ENCODE measurements at regions not wholly inside any gene's neighbourhood (a gene's known extent, or its start where the extent isn't known, plus 50 kb on each side); places are given as distances from the start of the nearest gene placed in this dataset.

DNA sequence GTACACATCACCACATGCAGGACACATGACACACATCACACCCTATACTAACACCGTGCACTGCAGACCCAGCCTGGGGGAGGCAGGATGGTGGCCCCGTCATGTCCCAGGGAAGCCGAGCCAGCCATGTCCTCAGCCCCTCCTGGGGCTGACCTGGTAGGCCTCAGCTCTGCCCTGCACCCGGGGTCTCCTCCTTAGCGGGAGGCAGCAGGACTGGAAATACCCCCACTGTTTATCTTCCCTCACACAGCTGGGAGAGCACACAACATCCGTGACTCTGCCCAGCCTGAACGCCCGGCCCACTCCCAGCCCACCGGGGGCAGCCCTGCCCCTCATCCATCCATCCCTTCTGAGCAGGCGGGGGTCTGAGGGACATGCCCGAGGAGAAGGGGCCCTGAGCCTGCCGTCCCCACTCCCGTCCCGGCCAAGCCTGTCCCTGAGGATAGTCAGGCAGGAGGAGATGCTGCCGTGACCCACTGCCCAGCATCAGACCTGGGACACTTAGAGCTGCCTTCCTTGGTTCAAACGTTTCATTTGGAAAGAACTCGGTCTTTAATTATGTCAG, 945.0 kb downstream of the BRD1 start (continued):
- TF ChIP-seq, protein P1, sequence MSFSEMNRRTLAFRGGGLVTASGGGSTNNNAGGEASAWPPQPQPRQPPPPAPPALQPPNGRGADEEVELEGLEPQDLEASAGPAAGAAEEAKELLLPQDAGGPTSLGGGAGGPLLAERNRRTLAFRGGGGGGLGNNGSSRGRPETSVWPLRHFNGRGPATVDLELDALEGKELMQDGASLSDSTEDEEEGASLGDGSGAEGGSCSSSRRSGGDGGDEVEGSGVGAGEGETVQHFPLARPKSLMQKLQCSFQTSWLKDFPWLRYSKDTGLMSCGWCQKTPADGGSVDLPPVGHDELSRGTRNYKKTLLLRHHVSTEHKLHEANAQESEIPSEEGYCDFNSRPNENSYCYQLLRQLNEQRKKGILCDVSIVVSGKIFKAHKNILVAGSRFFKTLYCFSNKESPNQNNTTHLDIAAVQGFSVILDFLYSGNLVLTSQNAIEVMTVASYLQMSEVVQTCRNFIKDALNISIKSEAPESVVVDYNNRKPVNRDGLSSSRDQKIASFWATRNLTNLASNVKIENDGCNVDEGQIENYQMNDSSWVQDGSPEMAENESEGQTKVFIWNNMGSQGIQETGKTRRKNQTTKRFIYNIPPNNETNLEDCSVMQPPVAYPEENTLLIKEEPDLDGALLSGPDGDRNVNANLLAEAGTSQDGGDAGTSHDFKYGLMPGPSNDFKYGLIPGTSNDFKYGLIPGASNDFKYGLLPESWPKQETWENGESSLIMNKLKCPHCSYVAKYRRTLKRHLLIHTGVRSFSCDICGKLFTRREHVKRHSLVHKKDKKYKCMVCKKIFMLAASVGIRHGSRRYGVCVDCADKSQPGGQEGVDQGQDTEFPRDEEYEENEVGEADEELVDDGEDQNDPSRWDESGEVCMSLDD (tag by site-specific recombination; IDR thresholded peaks at IDR 0.05), result no peak
- no peak for TF ChIP-seq ZNF626 (tag by site-specific recombination; IDR thresholded peaks at IDR 0.05)
- TF ChIP-seq, protein P2, sequence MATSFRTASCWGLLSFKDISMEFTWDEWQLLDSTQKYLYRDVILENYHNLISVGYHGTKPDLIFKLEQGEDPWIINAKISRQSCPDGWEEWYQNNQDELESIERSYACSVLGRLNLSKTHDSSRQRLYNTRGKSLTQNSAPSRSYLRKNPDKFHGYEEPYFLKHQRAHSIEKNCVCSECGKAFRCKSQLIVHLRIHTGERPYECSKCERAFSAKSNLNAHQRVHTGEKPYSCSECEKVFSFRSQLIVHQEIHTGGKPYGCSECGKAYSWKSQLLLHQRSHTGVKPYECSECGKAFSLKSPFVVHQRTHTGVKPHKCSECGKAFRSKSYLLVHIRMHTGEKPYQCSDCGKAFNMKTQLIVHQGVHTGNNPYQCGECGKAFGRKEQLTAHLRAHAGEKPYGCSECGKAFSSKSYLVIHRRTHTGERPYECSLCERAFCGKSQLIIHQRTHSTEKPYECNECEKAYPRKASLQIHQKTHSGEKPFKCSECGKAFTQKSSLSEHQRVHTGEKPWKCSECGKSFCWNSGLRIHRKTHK (tag by site-specific recombination; IDR thresholded peaks at IDR 0.05), result no peak
- TF ChIP-seq, protein P3, sequence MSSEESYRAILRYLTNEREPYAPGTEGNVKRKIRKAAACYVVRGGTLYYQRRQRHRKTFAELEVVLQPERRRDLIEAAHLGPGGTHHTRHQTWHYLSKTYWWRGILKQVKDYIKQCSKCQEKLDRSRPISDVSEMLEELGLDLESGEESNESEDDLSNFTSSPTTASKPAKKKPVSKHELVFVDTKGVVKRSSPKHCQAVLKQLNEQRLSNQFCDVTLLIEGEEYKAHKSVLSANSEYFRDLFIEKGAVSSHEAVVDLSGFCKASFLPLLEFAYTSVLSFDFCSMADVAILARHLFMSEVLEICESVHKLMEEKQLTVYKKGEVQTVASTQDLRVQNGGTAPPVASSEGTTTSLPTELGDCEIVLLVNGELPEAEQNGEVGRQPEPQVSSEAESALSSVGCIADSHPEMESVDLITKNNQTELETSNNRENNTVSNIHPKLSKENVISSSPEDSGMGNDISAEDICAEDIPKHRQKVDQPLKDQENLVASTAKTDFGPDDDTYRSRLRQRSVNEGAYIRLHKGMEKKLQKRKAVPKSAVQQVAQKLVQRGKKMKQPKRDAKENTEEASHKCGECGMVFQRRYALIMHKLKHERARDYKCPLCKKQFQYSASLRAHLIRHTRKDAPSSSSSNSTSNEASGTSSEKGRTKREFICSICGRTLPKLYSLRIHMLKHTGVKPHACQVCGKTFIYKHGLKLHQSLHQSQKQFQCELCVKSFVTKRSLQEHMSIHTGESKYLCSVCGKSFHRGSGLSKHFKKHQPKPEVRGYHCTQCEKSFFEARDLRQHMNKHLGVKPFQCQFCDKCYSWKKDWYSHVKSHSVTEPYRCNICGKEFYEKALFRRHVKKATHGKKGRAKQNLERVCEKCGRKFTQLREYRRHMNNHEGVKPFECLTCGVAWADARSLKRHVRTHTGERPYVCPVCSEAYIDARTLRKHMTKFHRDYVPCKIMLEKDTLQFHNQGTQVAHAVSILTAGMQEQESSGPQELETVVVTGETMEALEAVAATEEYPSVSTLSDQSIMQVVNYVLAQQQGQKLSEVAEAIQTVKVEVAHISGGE (tag by site-specific recombination; conservative IDR thresholded peaks at IDR 0.05; ENCODE audit: low read depth), result no peak
- TF ChIP-seq ZFP69B (tag by site-specific recombination; IDR thresholded peaks at IDR 0.05), result no peak
- TF ChIP-seq ZNF558 (tag by site-specific recombination; IDR thresholded peaks at IDR 0.05), result no peak
- TF ChIP-seq ZNF600 (tag by site-specific recombination; IDR thresholded peaks at IDR 0.05), result no peak
- TF ChIP-seq KLF1 (tag by site-specific recombination; IDR thresholded peaks at IDR 0.05), result no peak
- no peak for TF ChIP-seq TCF7L2 (IDR thresholded peaks at IDR 0.05; ENCODE audit: borderline replicate concordance, low read depth, low read length)

DNA sequence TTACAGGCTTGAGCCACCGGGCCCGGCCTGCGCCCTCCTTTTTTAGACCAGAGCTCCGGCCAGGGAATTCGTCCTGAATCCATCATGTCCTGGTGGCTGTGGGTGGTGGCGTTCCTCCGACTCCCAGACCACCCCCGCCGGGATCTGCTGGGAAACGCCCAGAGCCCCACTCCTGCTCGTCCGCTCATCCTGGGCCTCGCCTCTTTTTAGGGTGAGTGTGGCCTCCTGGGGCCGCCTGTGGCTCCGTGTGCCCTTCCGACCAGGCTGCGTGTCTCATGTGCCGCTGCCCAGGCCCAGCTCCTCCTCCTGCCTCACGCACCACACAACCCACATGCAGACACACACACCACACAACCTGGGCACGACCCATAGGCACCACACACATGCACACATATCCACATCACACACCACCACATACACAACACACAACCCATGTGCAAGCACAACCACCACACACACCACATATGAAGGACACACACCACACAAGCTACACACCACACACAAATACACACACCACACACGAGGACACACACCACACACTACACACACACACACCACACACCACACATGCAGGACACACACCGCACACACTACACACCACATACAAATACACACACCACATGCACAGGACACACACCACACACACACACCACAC, 946.2 kb downstream of the BRD1 start:
- Histone ChIP-seq H3K4me1 (ENCODE audit: control insufficient read depth, insufficient read depth, low read length) (no peaks in the 10 kb centered on the region), H3K27ac (ENCODE audit: extremely low read depth, low read depth, low read length) (no peak overlapping the region), H3K36me3 (ENCODE audit: control insufficient read depth in 2 of 2, insufficient read depth in 1 of 2, low read length in 2 of 2) (no peaks in the 10 kb centered on the region), H3K9me3 (ENCODE audit: control insufficient read depth, insufficient read depth, low read depth, low read length) (no peaks in the 10 kb centered on the region), H3K4me3 (ENCODE audit: low read depth, low read length) (no peak overlapping the region)
- POLR2A ChIA-PET, result no interaction called here
- TF ChIP-seq ZNF132 (tag by site-specific recombination; IDR thresholded peaks at IDR 0.05; ENCODE audit: borderline replicate concordance) (no peak), ZNF571 (tag by site-specific recombination; IDR thresholded peaks at IDR 0.05) (peak; percentile 46; the same call in 1 of the 2 replicates), SP3 (tag by site-specific recombination; IDR thresholded peaks at IDR 0.05) (no peak)
- CTCF ChIA-PET, result no interaction called here

DNA sequence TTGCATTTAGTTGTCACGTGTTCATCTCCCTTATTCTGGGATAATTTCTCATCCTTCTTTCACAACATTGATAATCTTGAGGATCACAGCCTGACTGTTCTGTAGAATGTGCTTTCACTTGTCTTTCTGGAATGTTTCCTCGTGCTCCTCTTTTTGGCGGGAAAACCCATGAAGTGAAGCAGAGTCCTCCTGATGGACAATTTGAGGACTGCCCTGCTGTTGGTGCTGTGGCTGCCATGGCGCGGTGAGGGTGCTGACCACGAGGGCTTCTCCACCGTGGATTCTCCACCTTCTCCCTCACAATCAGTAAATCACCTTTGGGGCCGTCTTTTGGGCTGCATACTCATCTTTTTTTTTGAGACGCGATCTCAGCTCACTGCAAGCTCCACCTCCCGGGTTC, 946.9 kb downstream of the BRD1 start:
- POLR2A ChIA-PET, result no interaction called here
- H3K27ac ChIP-seq (ENCODE audit: extremely low read depth, low read depth, low read length), result no peak overlapping the region
- no peaks in the 10 kb centered on the region for H3K9me3 ChIP-seq (ENCODE audit: control insufficient read depth, insufficient read depth, low read depth, low read length)
- H3K36me3 ChIP-seq (ENCODE audit: control insufficient read depth in 2 of 2, insufficient read depth in 1 of 2, low read length in 2 of 2), result no peaks in the 10 kb centered on the region
- H3K4me3 ChIP-seq (ENCODE audit: low read depth, low read length), result no peak overlapping the region
- H3K4me1 ChIP-seq (ENCODE audit: control insufficient read depth, insufficient read depth, low read length), result no peaks in the 10 kb centered on the region
- CTCF ChIA-PET, result no interaction called here
- TF ChIP-seq ZFP69B (tag by site-specific recombination; IDR thresholded peaks at IDR 0.05), result no peak
- no peak for TF ChIP-seq ZNF157 (tag by site-specific recombination; IDR thresholded peaks at IDR 0.05)
- no peak for TF ChIP-seq YY1 (tag by site-specific recombination; IDR thresholded peaks at IDR 0.05)
- TF ChIP-seq ZNF341 (tag by site-specific recombination; IDR thresholded peaks at IDR 0.05; ENCODE audit: low read depth), result no peak
- TF ChIP-seq, protein P3 (tag by site-specific recombination; conservative IDR thresholded peaks at IDR 0.05; ENCODE audit: low read depth), result no peak
- no peak for TF ChIP-seq ZNF155 (tag by site-specific recombination; IDR thresholded peaks at IDR 0.05)
- TF ChIP-seq, protein P4, sequence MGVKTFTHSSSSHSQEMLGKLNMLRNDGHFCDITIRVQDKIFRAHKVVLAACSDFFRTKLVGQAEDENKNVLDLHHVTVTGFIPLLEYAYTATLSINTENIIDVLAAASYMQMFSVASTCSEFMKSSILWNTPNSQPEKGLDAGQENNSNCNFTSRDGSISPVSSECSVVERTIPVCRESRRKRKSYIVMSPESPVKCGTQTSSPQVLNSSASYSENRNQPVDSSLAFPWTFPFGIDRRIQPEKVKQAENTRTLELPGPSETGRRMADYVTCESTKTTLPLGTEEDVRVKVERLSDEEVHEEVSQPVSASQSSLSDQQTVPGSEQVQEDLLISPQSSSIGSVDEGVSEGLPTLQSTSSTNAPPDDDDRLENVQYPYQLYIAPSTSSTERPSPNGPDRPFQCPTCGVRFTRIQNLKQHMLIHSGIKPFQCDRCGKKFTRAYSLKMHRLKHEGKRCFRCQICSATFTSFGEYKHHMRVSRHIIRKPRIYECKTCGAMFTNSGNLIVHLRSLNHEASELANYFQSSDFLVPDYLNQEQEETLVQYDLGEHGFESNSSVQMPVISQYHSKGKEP (tag by site-specific recombination; IDR thresholded peaks at IDR 0.05), result no peak
- no peak for TF ChIP-seq ZNF433 (tag by site-specific recombination; IDR thresholded peaks at IDR 0.05; ENCODE audit: low read depth)
